ENCODE measurements at regions not wholly inside any gene's neighbourhood (a gene's known extent, or its start where the extent isn't known, plus 50 kb on each side); places are given as distances from the start of the nearest gene placed in this dataset.

- Mint-ChIP-seq H3K27ac (no peak overlapping the region), H3K9me3 (peaks cover 0 to 3% (median 0%) of the 10 kb centered on the region in 3 donors), H3K36me3 (no peaks in the 10 kb centered on the region), H3K27me3 (peaks cover 10% of the 10 kb centered on the region), H3K4me3 (no peak overlapping the region), H3K4me1 (no peaks in the 10 kb centered on the region)
These were observed 95.3 kb upstream of the FAM136A start for GRCh38 chr2:70397186-70397585.

- peaks cover 0 to 3% (median 0%) of the 10 kb centered on the region in 3 donors for H3K9me3 Mint-ChIP-seq
- no peak overlapping the region for H3K27ac Mint-ChIP-seq
- H3K27me3 Mint-ChIP-seq = peaks cover 10% of the 10 kb centered on the region
- no peaks in the 10 kb centered on the region for H3K4me1 Mint-ChIP-seq
- H3K36me3 Mint-ChIP-seq = no peaks in the 10 kb centered on the region
- H3K4me3 Mint-ChIP-seq = no peak overlapping the region
These were observed 94.7 kb upstream of the FAM136A start for GRCh38 chr2:70396612-70397011.

GRCh38 chr2:70393881-70394280 lies 92.0 kb upstream of the FAM136A start:
- no peak overlapping the region for H3K27ac Mint-ChIP-seq
- no peaks in the 10 kb centered on the region for H3K4me1 Mint-ChIP-seq
- H3K27me3 Mint-ChIP-seq = peaks cover 7% of the 10 kb centered on the region
- H3K36me3 Mint-ChIP-seq = no peaks in the 10 kb centered on the region
- no peaks in the 10 kb centered on the region for H3K9me3 Mint-ChIP-seq
- no peak overlapping the region for H3K4me3 Mint-ChIP-seq

GRCh38 chr2:70391988-70392387 lies 90.1 kb upstream of the FAM136A start:
- Mint-ChIP-seq H3K4me3 (no peak overlapping the region), H3K9me3 (no peaks in the 10 kb centered on the region), H3K27ac (peak overlapping the region in 1 of 3 donors; percentile 31), H3K27me3 (peaks cover 2% of the 10 kb centered on the region), H3K36me3 (peaks cover 6% of the 10 kb centered on the region), H3K4me1 (no peaks in the 10 kb centered on the region)

- H3K4me3 Mint-ChIP-seq = no peak overlapping the region
- no peak overlapping the region for H3K27ac Mint-ChIP-seq
- no peaks in the 10 kb centered on the region for H3K4me1 Mint-ChIP-seq
- H3K36me3 Mint-ChIP-seq = peaks cover 6% of the 10 kb centered on the region
- H3K9me3 Mint-ChIP-seq = no peaks in the 10 kb centered on the region
- H3K27me3 Mint-ChIP-seq = peaks cover 6% of the 10 kb centered on the region
These were observed 89.4 kb upstream of the FAM136A start for GRCh38 chr2:70391259-70391658.

- H3K4me1 Mint-ChIP-seq = no peaks in the 10 kb centered on the region
These were observed 86.9 kb upstream of the FAM136A start for GRCh38 chr2:70388813-70389212.

GRCh38 chr2:70388128-70388527 lies 86.3 kb upstream of the FAM136A start:
- H3K27me3 Mint-ChIP-seq = peaks cover 8% of the 10 kb centered on the region
- no peaks in the 10 kb centered on the region for H3K4me1 Mint-ChIP-seq
- no peak overlapping the region for H3K4me3 Mint-ChIP-seq
- peaks cover 6% of the 10 kb centered on the region for H3K36me3 Mint-ChIP-seq
- peak overlapping the region in 1 of 3 donors; percentile 50 for H3K27ac Mint-ChIP-seq
- no peaks in the 10 kb centered on the region for H3K9me3 Mint-ChIP-seq

More at GRCh38 chr2:70388813-70389212, 86.9 kb upstream of the FAM136A start:
- Mint-ChIP-seq H3K4me3 (no peak overlapping the region), H3K27me3 (peaks cover 8% of the 10 kb centered on the region), H3K36me3 (peaks cover 6% of the 10 kb centered on the region), H3K9me3 (no peaks in the 10 kb centered on the region), H3K27ac (no peak overlapping the region)

- Mint-ChIP-seq H3K9me3 (no peaks in the 10 kb centered on the region), H3K27me3 (peaks cover 11% of the 10 kb centered on the region), H3K4me3 (no peak overlapping the region), H3K4me1 (no peaks in the 10 kb centered on the region), H3K36me3 (peaks cover 6% of the 10 kb centered on the region), H3K27ac (no peak overlapping the region)
These were observed 84.2 kb upstream of the FAM136A start for GRCh38 chr2:70385966-70386595.

- peaks cover 11% of the 10 kb centered on the region for H3K27me3 Mint-ChIP-seq
- no peak overlapping the region for H3K27ac Mint-ChIP-seq
- no peaks in the 10 kb centered on the region for H3K9me3 Mint-ChIP-seq
- H3K36me3 Mint-ChIP-seq = peaks cover 6% of the 10 kb centered on the region
- no peaks in the 10 kb centered on the region for H3K4me1 Mint-ChIP-seq
- no peak overlapping the region for H3K4me3 Mint-ChIP-seq
These were observed 83.3 kb upstream of the FAM136A start for GRCh38 chr2:70385204-70385603.

GRCh38 chr2:70381821-70382220 lies 80.0 kb upstream of the FAM136A start:
- Mint-ChIP-seq H3K4me3 (no peak overlapping the region), H3K27me3 (peaks cover 14% of the 10 kb centered on the region), H3K36me3 (no peaks in the 10 kb centered on the region), H3K4me1 (no peaks in the 10 kb centered on the region), H3K9me3 (no peaks in the 10 kb centered on the region), H3K27ac (peak overlapping the region in 1 of 3 donors; percentile 58)

- no peak overlapping the region for H3K4me3 Mint-ChIP-seq
- H3K4me1 Mint-ChIP-seq = no peaks in the 10 kb centered on the region
- no peaks in the 10 kb centered on the region for H3K36me3 Mint-ChIP-seq
- no peak overlapping the region for H3K27ac Mint-ChIP-seq
- peaks cover 13% of the 10 kb centered on the region for H3K27me3 Mint-ChIP-seq
- H3K9me3 Mint-ChIP-seq = no peaks in the 10 kb centered on the region
These were observed 79.4 kb upstream of the FAM136A start for GRCh38 chr2:70381235-70381634.

GRCh38 chr2:70380621-70381020 lies 78.8 kb upstream of the FAM136A start:
- H3K4me1 Mint-ChIP-seq = no peaks in the 10 kb centered on the region
- H3K4me3 Mint-ChIP-seq = no peak overlapping the region
- no peaks in the 10 kb centered on the region for H3K36me3 Mint-ChIP-seq
- H3K27me3 Mint-ChIP-seq = peaks cover 12% of the 10 kb centered on the region
- no peaks in the 10 kb centered on the region for H3K9me3 Mint-ChIP-seq
- no peak overlapping the region for H3K27ac Mint-ChIP-seq

GRCh38 chr2:70374616-70375015 lies 72.7 kb upstream of the FAM136A start:
- no peaks in the 10 kb centered on the region for H3K4me1 Mint-ChIP-seq
- no peak overlapping the region for H3K27ac Mint-ChIP-seq
- H3K4me3 Mint-ChIP-seq = no peak overlapping the region
- peaks cover 0 to 4% (median 3%) of the 10 kb centered on the region in 3 donors for H3K9me3 Mint-ChIP-seq
- no peaks in the 10 kb centered on the region for H3K36me3 Mint-ChIP-seq
- peaks cover 16% of the 10 kb centered on the region for H3K27me3 Mint-ChIP-seq

- Mint-ChIP-seq H3K27me3 (peaks cover 14% of the 10 kb centered on the region), H3K4me3 (no peak overlapping the region)
These were observed 69.9 kb upstream of the FAM136A start for GRCh38 chr2:70371753-70372152.

GRCh38 chr2:70369082-70369481 lies 67.2 kb upstream of the FAM136A start:
- H3K27ac Mint-ChIP-seq = no peak overlapping the region

More at GRCh38 chr2:70371753-70372152, 69.9 kb upstream of the FAM136A start:
- Mint-ChIP-seq H3K36me3 (no peaks in the 10 kb centered on the region), H3K4me1 (no peaks in the 10 kb centered on the region), H3K27ac (peak overlapping the region in 1 of 3 donors; percentile 8), H3K9me3 (peaks cover 0 to 4% (median 3%) of the 10 kb centered on the region in 3 donors)

GRCh38 chr2:70368545-70368944 lies 66.7 kb upstream of the FAM136A start:
- H3K36me3 Mint-ChIP-seq = no peaks in the 10 kb centered on the region
- H3K27me3 Mint-ChIP-seq = peaks cover 8% of the 10 kb centered on the region
- H3K9me3 Mint-ChIP-seq = peaks cover 0 to 4% (median 3%) of the 10 kb centered on the region in 3 donors
- H3K4me3 Mint-ChIP-seq = no peak overlapping the region
- H3K27ac Mint-ChIP-seq = no peak overlapping the region
- H3K4me1 Mint-ChIP-seq = no peaks in the 10 kb centered on the region

More at GRCh38 chr2:70369082-70369481, 67.2 kb upstream of the FAM136A start:
- H3K9me3 Mint-ChIP-seq = peaks cover 0 to 4% (median 3%) of the 10 kb centered on the region in 3 donors
- no peak overlapping the region for H3K4me3 Mint-ChIP-seq
- H3K36me3 Mint-ChIP-seq = no peaks in the 10 kb centered on the region
- H3K4me1 Mint-ChIP-seq = no peaks in the 10 kb centered on the region
- H3K27me3 Mint-ChIP-seq = peaks cover 8% of the 10 kb centered on the region

Data from IgD-negative memory B cell (primary cell).